ENCODE measurements at regions not wholly inside any gene's neighbourhood (a gene's known extent, or its start where the extent isn't known, plus 50 kb on each side); places are given as distances from the start of the nearest gene placed in this dataset.

GRCh38 chr10:33074443-33074842, 116.4 kb upstream of the ITGB1 start:
- TF ChIP-seq CTCF (conservative IDR thresholded peaks at IDR 0.05; ENCODE audit: low read length) (no peak), EZH2phosphoT487 (IDR thresholded peaks at IDR 0.05; ENCODE audit: borderline replicate concordance) (no peak)

All from Loucy (cell line).